Liver (tissue), 8 donors: ENCODE measurements at regions not wholly inside any gene's neighbourhood (a gene's known extent, or its start where the extent isn't known, plus 50 kb on each side); places are given as distances from the start of the nearest gene placed in this dataset.

Experiments used
- DNase-seq: peaks from one replicate; pipeline ENCODE4 v3.0.0-alpha.2; 2017; ENCODE audit warnings: low spot score
- H3K27ac ChIP-seq, 2 donors: one replicate each; pipeline ENCODE4 v1.7.0; 2013; ENCODE audit warnings: inconsistent platforms in 2 of 2, low read length in 2 of 2, control low read depth in 1 of 2, low read depth in 1 of 2, mild to moderate bottlenecking in 1 of 2
- H3K27me3 ChIP-seq, 4 donors: one replicate each; pipeline versions ENCODE4 v1.6.1 to v1.7.0; 2013; ENCODE audit warnings: low read length in 3 of 4, inconsistent platforms in 1 of 4, mild to moderate bottlenecking in 1 of 4, moderate library complexity in 1 of 4; ENCODE audit not compliant: control insufficient read depth in 4 of 4, insufficient read depth in 4 of 4
- H3K36me3 ChIP-seq, 4 donors: one replicate each; pipeline versions ENCODE4 v1.6.1 to v1.7.0; 2013; ENCODE audit warnings: low read length in 3 of 4, mild to moderate bottlenecking in 3 of 4, low read depth in 1 of 4, moderate library complexity in 1 of 4; ENCODE audit not compliant: control insufficient read depth in 4 of 4, insufficient read depth in 3 of 4
- H3K4me1 ChIP-seq, 4 donors: one replicate each; pipeline versions ENCODE4 v1.6.1 to v1.7.0; 2013; ENCODE audit warnings: low read length in 3 of 4, mild to moderate bottlenecking in 3 of 4, moderate library complexity in 1 of 4; ENCODE audit not compliant: control insufficient read depth in 4 of 4, insufficient read depth in 4 of 4
- H3K4me3 ChIP-seq, 3 donors: one replicate each; pipeline versions ENCODE4 v1.6.1 to v1.7.0; 2013; ENCODE audit warnings: low read length in 3 of 3, control low read depth in 1 of 3, low read depth in 1 of 3, mild to moderate bottlenecking in 1 of 3
- H3K9ac ChIP-seq, 2 donors: one replicate each; pipeline ENCODE4 v1.7.0; 2013; ENCODE audit warnings: low read length in 2 of 2, mild to moderate bottlenecking in 2 of 2, moderate library complexity in 2 of 2, control low read depth in 1 of 2, low read depth in 1 of 2
- H3K9me3 ChIP-seq, 4 donors: one replicate each; pipeline versions ENCODE4 v1.6.1 to v1.7.0; 2013; ENCODE audit warnings: low read length in 3 of 4; ENCODE audit not compliant: control insufficient read depth in 4 of 4
- EGR1 ChIP-seq, 2 donors: IDR thresholded peaks; 2 replicates each; pipeline ENCODE4 v1.6.1; 2016 to 2018; ENCODE audit warnings: antibody characterized with exemption in 2 of 2, low read depth in 2 of 2
- FOXA2 ChIP-seq: IDR thresholded peaks from 2 replicates; pipeline ENCODE4 v1.6.1; 2016; ENCODE audit warnings: antibody characterized with exemption
- GABPA ChIP-seq, 2 donors: IDR thresholded peaks in 1 of 2; conservative IDR thresholded peaks in 1 of 2; 2 replicates each; pipeline ENCODE4 v1.6.1; 2016; ENCODE audit warnings: antibody characterized with exemption in 2 of 2, mild to moderate bottlenecking in 1 of 2, moderate library complexity in 1 of 2
- HNF4A ChIP-seq, 2 donors: conservative IDR thresholded peaks; 2 replicates each; pipeline ENCODE4 v1.6.1; 2016; ENCODE audit warnings: antibody characterized with exemption in 2 of 2, mild to moderate bottlenecking in 2 of 2
- HNF4G ChIP-seq: IDR thresholded peaks from 2 replicates; pipeline ENCODE4 v1.6.1; 2016; ENCODE audit warnings: antibody characterized with exemption
- JUND ChIP-seq, 2 donors: IDR thresholded peaks; 2 replicates each; pipeline ENCODE4 v1.6.1; 2016; ENCODE audit warnings: antibody characterized with exemption in 2 of 2
- NR2F2 ChIP-seq: IDR thresholded peaks from 2 replicates; pipeline ENCODE4 v1.6.1; 2016; ENCODE audit warnings: antibody characterized with exemption
- RAD21 ChIP-seq, 2 donors: IDR thresholded peaks; 2 replicates each; pipeline ENCODE4 v1.6.1; 2016; ENCODE audit warnings: antibody characterized with exemption in 2 of 2, mild to moderate bottlenecking in 2 of 2
- RXRA ChIP-seq, 2 donors: IDR thresholded peaks; 2 replicates each; pipeline ENCODE4 v1.6.1; 2017 to 2018; ENCODE audit warnings: antibody characterized with exemption in 2 of 2, mild to moderate bottlenecking in 1 of 2
- YY1 ChIP-seq: IDR thresholded peaks from 2 replicates; pipeline ENCODE4 v1.6.1; 2016; ENCODE audit warnings: antibody characterized with exemption, mild to moderate bottlenecking
- WGBS: extraction: QIAGEN DNeasy Blood & Tissue Kit; methylation state at CpG from one replicate; pipeline ENCODE4 v1.1.7; 2013; 5-methylcytosine and 5-hydroxymethylcytosine counted together
- TF ChIP-seq, protein P1 (sequence below): fragments of 150-350 bp; IDR thresholded peaks from 2 replicates; pipeline ENCODE4 v1.5.1; 2017; ENCODE audit warnings: improper control_type of control experiment, low read depth, low read length; ENCODE audit not compliant: missing input control
- TF ChIP-seq, protein P2 (sequence below): IDR thresholded peaks from 2 replicates; pipeline ENCODE4 v1.6.1; 2016; ENCODE audit warnings: antibody characterized with exemption
- TF ChIP-seq, protein P3 (sequence below): IDR thresholded peaks from 2 replicates; pipeline ENCODE4 v1.6.1; 2016; ENCODE audit warnings: antibody characterized with exemption
- TF ChIP-seq, protein P4 (sequence below): IDR thresholded peaks from 2 replicates; pipeline ENCODE4 v1.6.1; 2016; ENCODE audit warnings: antibody characterized with exemption
- donor health status: healthy.
- donor health status: healthy.
- donor health status: healthy.
- donor health status: healthy.
- donor health status: healthy.

DNA sequence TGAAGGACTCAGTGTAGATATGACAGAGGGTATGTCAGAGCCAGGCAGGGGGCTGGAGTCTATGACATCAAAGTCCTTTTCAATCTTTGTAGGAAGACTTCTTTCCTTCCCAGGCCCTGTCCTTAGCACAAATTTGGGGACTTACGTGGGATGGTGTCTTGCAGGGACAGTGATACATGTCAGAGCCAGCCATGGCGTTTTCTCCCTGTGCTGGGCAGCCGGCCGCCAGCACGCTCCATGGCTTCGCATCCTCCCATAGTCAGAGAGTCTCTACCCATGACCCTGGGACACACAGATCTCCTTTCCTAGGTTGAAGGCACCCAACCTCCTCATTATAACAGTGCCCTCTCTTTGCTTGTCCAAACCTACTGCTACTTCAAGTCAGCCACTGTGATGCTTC, 156.9 kb upstream of the MYCN start:
- H3K9ac ChIP-seq, result no peak overlapping the region
- H3K27me3 ChIP-seq, result no peaks in the 10 kb centered on the region
- no peak for DNase-seq
- no peaks in the 10 kb centered on the region for H3K36me3 ChIP-seq
- WGBS, result 98% methylated on average over 6 of the region's 6 CpGs
- no peaks in the 10 kb centered on the region for H3K9me3 ChIP-seq
- H3K4me1 ChIP-seq, result peaks cover 18 to 35% (median 26%) of the 10 kb centered on the region in 4 donors
- TF ChIP-seq, protein P1, sequence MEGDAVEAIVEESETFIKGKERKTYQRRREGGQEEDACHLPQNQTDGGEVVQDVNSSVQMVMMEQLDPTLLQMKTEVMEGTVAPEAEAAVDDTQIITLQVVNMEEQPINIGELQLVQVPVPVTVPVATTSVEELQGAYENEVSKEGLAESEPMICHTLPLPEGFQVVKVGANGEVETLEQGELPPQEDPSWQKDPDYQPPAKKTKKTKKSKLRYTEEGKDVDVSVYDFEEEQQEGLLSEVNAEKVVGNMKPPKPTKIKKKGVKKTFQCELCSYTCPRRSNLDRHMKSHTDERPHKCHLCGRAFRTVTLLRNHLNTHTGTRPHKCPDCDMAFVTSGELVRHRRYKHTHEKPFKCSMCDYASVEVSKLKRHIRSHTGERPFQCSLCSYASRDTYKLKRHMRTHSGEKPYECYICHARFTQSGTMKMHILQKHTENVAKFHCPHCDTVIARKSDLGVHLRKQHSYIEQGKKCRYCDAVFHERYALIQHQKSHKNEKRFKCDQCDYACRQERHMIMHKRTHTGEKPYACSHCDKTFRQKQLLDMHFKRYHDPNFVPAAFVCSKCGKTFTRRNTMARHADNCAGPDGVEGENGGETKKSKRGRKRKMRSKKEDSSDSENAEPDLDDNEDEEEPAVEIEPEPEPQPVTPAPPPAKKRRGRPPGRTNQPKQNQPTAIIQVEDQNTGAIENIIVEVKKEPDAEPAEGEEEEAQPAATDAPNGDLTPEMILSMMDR, result no peak
- TF ChIP-seq NR2F2 (no peak), RAD21 (IDR thresholded peaks at IDR 0.05) (no peak), EGR1 (IDR thresholded peaks at IDR 0.05; ENCODE audit: low read depth in 2 of 2) (no peak), HNF4G (no peak), HNF4A (conservative IDR thresholded peaks at IDR 0.05) (no peak), RXRA (IDR thresholded peaks at IDR 0.05) (no peak), FOXA2 (no peak), YY1 (no peak), JUND (IDR thresholded peaks at IDR 0.05) (no peak), GABPA (IDR thresholded peaks at IDR 0.05 in 1 of 2, conservative IDR thresholded peaks at IDR 0.05 in 1 of 2) (no peak)
- TF ChIP-seq, protein P2, sequence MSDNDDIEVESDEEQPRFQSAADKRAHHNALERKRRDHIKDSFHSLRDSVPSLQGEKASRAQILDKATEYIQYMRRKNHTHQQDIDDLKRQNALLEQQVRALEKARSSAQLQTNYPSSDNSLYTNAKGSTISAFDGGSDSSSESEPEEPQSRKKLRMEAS, result no peak
- TF ChIP-seq, protein P3, sequence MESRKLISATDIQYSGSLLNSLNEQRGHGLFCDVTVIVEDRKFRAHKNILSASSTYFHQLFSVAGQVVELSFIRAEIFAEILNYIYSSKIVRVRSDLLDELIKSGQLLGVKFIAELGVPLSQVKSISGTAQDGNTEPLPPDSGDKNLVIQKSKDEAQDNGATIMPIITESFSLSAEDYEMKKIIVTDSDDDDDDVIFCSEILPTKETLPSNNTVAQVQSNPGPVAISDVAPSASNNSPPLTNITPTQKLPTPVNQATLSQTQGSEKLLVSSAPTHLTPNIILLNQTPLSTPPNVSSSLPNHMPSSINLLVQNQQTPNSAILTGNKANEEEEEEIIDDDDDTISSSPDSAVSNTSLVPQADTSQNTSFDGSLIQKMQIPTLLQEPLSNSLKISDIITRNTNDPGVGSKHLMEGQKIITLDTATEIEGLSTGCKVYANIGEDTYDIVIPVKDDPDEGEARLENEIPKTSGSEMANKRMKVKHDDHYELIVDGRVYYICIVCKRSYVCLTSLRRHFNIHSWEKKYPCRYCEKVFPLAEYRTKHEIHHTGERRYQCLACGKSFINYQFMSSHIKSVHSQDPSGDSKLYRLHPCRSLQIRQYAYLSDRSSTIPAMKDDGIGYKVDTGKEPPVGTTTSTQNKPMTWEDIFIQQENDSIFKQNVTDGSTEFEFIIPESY, result no peak
- TF ChIP-seq, protein P4, sequence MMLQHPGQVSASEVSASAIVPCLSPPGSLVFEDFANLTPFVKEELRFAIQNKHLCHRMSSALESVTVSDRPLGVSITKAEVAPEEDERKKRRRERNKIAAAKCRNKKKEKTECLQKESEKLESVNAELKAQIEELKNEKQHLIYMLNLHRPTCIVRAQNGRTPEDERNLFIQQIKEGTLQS, result no peak
- no peak overlapping the region for H3K27ac ChIP-seq
- H3K4me3 ChIP-seq, result no peak overlapping the region

DNA sequence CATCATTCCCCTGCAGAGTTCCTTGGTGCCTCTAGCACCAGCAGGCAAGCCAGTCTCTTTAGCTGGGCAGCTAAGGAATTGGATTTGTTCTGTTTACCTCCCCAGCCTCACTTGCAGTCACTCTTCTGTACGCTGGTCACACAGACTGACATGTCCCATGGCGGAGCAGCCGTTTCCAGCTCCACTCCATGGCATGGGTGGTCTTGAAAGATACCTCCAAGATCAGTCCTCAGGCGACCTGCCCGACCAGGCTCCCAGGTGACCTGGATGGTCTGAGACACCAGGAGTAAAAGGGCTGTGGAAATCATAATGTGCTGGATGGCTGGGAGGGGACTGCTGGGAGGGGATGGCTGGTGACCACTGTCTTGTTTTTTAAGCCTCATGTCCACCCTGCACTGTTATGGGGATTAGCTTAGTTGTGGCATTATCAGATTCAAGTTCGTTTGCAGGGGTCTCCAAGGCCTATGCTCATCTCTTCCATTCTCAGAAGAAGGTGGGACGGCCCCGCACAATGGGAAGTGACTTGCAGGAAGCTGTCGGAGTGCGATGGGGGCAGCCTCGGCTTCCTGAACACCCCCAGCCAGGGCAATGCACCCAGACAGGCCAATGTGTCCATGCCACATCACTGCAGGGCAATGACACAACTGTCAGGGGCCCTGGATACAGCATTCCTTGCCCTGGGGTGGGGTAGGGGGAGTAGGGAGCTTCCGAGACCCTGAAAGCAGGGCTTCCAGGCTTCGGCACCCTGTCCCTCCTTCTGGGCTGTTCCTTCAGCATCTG, 156.1 kb upstream of the MYCN start:
- DNase-seq, result no peak
- Histone ChIP-seq H3K4me3 (no peak overlapping the region), H3K36me3 (no peaks in the 10 kb centered on the region), H3K27ac (no peak overlapping the region), H3K9me3 (no peaks in the 10 kb centered on the region), H3K27me3 (no peaks in the 10 kb centered on the region), H3K9ac (no peak overlapping the region), H3K4me1 (peaks cover 18 to 35% (median 26%) of the 10 kb centered on the region in 4 donors)
- no peak for TF ChIP-seq GABPA (IDR thresholded peaks at IDR 0.05 in 1 of 2, conservative IDR thresholded peaks at IDR 0.05 in 1 of 2)
- no peak for TF ChIP-seq HNF4A (conservative IDR thresholded peaks at IDR 0.05)
- TF ChIP-seq EGR1 (IDR thresholded peaks at IDR 0.05; ENCODE audit: low read depth in 2 of 2), result no peak
- TF ChIP-seq, protein P3, result no peak
- no peak for TF ChIP-seq RXRA (IDR thresholded peaks at IDR 0.05)
- WGBS, result 88% methylated on average over 13 of the region's 13 CpGs
